ENCODE measurements at regions not wholly inside any gene's neighbourhood (a gene's known extent, or its start where the extent isn't known, plus 50 kb on each side); places are given as distances from the start of the nearest gene placed in this dataset.
A peak's percentile ranks its signal among the peaks of the same experiment; 100 is the strongest.

DNA sequence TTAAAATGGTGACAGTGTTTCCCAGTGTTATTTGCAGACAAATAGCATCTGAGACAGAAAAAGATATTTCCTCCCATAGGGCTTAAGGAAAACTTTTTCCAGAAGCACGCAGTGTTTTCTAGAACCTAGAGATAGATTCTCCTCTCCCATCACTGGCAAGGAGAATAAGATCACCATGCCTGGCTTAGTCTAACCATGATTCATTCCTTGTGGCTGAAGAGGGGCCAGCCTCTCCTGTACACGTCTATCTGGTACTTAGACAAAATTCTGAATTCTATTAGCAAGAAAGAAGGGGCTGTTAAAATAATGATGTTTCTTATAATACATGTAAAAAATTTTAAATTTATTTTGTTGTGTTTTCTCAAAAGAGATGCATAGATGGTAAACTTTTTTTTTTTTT is 296.1 kb upstream of the LDB2 start:
- Histone ChIP-seq H4K20me1 (replicated peaks; ENCODE audit: insufficient read depth) (no peaks in the 10 kb centered on the region), H3F3A (replicated peaks; ENCODE audit: low read depth) (no peaks in the 10 kb centered on the region), H2AFZ (no peak overlapping the region), H3K79me2 (replicated peaks; ENCODE audit: insufficient read depth) (no peaks in the 10 kb centered on the region), H3K9me2 (ENCODE audit: insufficient read depth) (0 out of 2 replicates have a peak, but pooled peaks cover 2% of the 10 kb centered on the region), H3K4me3 (no peak overlapping the region), H3K27ac (ENCODE audit: low read depth) (no peak overlapping the region), H3K4me1 (ENCODE audit: insufficient read depth) (no peaks in the 10 kb centered on the region; the same call in 1 of the 2 replicates), H3K4me2 (no peak overlapping the region), H3K36me3 (ENCODE audit: insufficient read depth) (no peaks in the 10 kb centered on the region), H3K27me3 (ENCODE audit: insufficient read depth) (no peaks in the 10 kb centered on the region)
- Mint-ChIP-seq H3K4me3 (no peak overlapping the region), H3K36me3 (ENCODE audit: low read depth) (peaks cover 9% of the 10 kb centered on the region; the same call in 2 of the 3 replicates), H3K27me3 (ENCODE audit: insufficient read depth, low read depth, poor library complexity) (peaks cover 2% of the 10 kb centered on the region), H3K27ac (no peak overlapping the region), H3K4me1 (no peaks in the 10 kb centered on the region), H3K9me3 (peaks cover 18% of the 10 kb centered on the region; the same call in 2 of the 3 replicates)
- no peak for DNase-seq (ENCODE audit: low spot score)
- ATAC-seq = no peak
- TF ChIP-seq NANOG (IDR thresholded peaks at IDR 0.05; ENCODE audit: borderline replicate concordance) (no peak), STAT1 (IDR thresholded peaks at IDR 0.05; ENCODE audit: unreplicated experiment) (no peak), CREB1 (CRISPR knock-in tag; IDR thresholded peaks at IDR 0.05; ENCODE audit: low read depth) (no peak)
- TF ChIP-seq, protein P1, sequence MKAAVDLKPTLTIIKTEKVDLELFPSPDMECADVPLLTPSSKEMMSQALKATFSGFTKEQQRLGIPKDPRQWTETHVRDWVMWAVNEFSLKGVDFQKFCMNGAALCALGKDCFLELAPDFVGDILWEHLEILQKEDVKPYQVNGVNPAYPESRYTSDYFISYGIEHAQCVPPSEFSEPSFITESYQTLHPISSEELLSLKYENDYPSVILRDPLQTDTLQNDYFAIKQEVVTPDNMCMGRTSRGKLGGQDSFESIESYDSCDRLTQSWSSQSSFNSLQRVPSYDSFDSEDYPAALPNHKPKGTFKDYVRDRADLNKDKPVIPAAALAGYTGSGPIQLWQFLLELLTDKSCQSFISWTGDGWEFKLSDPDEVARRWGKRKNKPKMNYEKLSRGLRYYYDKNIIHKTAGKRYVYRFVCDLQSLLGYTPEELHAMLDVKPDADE (IDR thresholded peaks at IDR 0.05) = no peak

DNA sequence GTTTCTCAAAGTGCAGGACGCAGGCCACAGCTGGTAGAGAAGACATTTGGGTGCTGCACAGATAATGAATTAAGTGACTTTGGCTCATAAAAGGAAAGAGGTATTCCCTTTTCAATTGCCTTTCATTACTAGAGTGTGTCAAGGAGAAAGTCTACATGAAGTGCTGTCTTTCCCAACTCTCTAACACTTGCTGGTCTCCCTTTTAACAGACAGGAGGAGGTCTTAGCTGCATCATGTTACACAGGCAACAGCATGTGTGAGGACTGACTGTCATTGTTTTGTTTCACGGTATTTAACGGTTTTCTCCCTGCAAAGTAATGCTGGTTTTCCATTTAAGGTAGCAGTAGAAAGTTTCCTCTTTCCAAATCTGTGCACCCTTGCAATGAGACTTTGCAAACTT is 291.3 kb upstream of the LDB2 start:
- H3F3A ChIP-seq (replicated peaks; ENCODE audit: low read depth) = no peaks in the 10 kb centered on the region
- Mint-ChIP-seq H3K27ac (no peak overlapping the region), H3K4me3 (no peak overlapping the region), H3K36me3 (ENCODE audit: low read depth) (peaks cover 9% of the 10 kb centered on the region; the same call in 2 of the 3 replicates), H3K4me1 (peaks cover 22% of the 10 kb centered on the region), H3K9me3 (peaks cover 16% of the 10 kb centered on the region; the same call in 2 of the 3 replicates), H3K27me3 (ENCODE audit: insufficient read depth, low read depth, poor library complexity) (peaks cover 2% of the 10 kb centered on the region)
- no peak overlapping the region for H3K4me3 ChIP-seq
- ATAC-seq (no peak), DNase-seq (ENCODE audit: low spot score) (no peak)
- no peaks in the 10 kb centered on the region for H4K20me1 ChIP-seq (replicated peaks; ENCODE audit: insufficient read depth)
- no peaks in the 10 kb centered on the region for H3K27me3 ChIP-seq (ENCODE audit: insufficient read depth)
- no peak overlapping the region for H3K4me2 ChIP-seq
- no peaks in the 10 kb centered on the region for H3K9me2 ChIP-seq (ENCODE audit: insufficient read depth)
- no peaks in the 10 kb centered on the region for H3K79me2 ChIP-seq (replicated peaks; ENCODE audit: insufficient read depth)
- TF ChIP-seq CREB1 (CRISPR knock-in tag; IDR thresholded peaks at IDR 0.05; ENCODE audit: low read depth) (no peak), ZNF114 (CRISPR knock-in tag; IDR thresholded peaks at IDR 0.05) (no peak)
- TF ChIP-seq, protein P2, sequence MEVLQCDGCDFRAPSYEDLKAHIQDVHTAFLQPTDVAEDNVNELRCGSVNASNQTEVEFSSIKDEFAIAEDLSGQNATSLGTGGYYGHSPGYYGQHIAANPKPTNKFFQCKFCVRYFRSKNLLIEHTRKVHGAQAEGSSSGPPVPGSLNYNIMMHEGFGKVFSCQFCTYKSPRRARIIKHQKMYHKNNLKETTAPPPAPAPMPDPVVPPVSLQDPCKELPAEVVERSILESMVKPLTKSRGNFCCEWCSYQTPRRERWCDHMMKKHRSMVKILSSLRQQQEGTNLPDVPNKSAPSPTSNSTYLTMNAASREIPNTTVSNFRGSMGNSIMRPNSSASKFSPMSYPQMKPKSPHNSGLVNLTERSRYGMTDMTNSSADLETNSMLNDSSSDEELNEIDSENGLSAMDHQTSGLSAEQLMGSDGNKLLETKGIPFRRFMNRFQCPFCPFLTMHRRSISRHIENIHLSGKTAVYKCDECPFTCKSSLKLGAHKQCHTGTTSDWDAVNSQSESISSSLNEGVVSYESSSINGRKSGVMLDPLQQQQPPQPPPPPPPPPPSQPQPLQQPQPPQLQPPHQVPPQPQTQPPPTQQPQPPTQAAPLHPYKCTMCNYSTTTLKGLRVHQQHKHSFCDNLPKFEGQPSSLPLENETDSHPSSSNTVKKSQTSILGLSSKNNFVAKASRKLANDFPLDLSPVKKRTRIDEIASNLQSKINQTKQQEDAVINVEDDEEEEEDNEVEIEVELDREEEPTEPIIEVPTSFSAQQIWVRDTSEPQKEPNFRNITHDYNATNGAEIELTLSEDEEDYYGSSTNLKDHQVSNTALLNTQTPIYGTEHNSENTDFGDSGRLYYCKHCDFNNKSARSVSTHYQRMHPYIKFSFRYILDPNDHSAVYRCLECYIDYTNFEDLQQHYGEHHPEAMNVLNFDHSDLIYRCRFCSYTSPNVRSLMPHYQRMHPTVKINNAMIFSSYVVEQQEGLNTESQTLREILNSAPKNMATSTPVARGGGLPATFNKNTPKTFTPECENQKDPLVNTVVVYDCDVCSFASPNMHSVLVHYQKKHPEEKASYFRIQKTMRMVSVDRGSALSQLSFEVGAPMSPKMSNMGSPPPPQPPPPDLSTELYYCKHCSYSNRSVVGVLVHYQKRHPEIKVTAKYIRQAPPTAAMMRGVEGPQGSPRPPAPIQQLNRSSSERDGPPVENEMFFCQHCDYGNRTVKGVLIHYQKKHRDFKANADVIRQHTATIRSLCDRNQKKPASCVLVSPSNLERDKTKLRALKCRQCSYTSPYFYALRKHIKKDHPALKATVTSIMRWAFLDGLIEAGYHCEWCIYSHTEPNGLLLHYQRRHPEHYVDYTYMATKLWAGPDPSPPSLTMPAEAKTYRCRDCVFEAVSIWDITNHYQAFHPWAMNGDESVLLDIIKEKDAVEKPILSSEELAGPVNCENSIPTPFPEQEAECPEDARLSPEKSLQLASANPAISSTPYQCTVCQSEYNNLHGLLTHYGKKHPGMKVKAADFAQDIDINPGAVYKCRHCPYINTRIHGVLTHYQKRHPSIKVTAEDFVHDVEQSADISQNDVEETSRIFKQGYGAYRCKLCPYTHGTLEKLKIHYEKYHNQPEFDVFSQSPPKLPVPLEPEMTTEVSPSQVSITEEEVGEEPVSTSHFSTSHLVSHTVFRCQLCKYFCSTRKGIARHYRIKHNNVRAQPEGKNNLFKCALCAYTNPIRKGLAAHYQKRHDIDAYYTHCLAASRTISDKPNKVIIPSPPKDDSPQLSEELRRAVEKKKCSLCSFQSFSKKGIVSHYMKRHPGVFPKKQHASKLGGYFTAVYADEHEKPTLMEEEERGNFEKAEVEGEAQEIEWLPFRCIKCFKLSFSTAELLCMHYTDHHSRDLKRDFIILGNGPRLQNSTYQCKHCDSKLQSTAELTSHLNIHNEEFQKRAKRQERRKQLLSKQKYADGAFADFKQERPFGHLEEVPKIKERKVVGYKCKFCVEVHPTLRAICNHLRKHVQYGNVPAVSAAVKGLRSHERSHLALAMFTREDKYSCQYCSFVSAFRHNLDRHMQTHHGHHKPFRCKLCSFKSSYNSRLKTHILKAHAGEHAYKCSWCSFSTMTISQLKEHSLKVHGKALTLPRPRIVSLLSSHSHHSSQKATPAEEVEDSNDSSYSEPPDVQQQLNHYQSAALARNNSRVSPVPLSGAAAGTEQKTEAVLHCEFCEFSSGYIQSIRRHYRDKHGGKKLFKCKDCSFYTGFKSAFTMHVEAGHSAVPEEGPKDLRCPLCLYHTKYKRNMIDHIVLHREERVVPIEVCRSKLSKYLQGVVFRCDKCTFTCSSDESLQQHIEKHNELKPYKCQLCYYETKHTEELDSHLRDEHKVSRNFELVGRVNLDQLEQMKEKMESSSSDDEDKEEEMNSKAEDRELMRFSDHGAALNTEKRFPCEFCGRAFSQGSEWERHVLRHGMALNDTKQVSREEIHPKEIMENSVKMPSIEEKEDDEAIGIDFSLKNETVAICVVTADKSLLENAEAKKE (CRISPR knock-in tag; IDR thresholded peaks at IDR 0.05) = no peak
- H3K4me1 ChIP-seq (ENCODE audit: insufficient read depth) = peaks cover 22% of the 10 kb centered on the region
- peak overlapping the region; percentile 47; the same call in 1 of the 2 replicates for H2AFZ ChIP-seq
- H3K36me3 ChIP-seq (ENCODE audit: insufficient read depth) = no peaks in the 10 kb centered on the region
- H3K27ac ChIP-seq (ENCODE audit: low read depth) = no peak overlapping the region

Data from GM23338 (cell line).